SU-DHL-6 (cell line): ENCODE measurements at regions not wholly inside any gene's neighbourhood (a gene's known extent, or its start where the extent isn't known, plus 50 kb on each side); places are given as distances from the start of the nearest gene placed in this dataset.

ENCODE experiments used
- EZH2phosphoT487 ChIP-seq: fragments of 200-600 bp; sonication (generic), shearing (Covaris generic); conservative IDR thresholded peaks from 2 replicates; pipeline ENCODE4 v1.6.1; 2018; ENCODE audit warnings: mild to moderate bottlenecking, antibody characterized with exemption, low read length, moderate library complexity, mixed read lengths
- TF ChIP-seq, protein P1 (sequence below): fragments of 200-600 bp; sonication (generic); IDR thresholded peaks from one replicate; pipeline ENCODE4 v1.5.1; 2017; ENCODE audit warnings: antibody characterized with exemption, mild to moderate bottlenecking, low read length, moderate library complexity; ENCODE audit not compliant: insufficient read depth, poor library complexity, severe bottlenecking

DNA sequence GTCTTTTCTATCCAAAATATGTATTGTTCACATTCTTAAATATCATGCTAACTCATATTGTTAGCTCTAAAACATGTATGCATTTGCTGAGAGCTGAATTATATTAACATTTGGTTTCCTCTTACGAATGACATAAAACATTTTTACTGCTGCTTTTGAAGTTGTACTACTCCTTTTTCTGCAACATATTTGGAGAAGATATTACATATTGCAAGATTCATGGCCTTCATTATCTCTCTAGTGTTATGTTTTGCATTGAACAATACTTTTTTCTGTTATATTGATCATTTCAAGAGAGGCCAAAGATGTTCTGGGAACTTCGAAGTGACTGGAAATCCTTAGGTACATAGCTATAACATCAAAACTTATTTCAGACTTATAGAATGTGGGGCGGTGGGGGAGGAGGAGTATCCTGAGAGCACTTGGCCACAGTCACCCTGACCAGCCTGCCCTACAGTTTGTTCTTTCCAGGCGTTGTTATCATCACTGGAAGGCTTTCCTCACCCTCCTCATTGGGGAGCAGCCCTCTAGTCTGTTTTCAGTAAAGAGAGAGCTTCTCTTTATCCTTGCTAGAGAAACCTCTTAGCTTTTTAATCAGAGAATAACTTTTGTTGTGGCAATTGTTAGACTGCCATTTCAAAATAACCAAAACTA lies 868.6 kb downstream of the OTOL1 start:
- TF ChIP-seq, protein P1, sequence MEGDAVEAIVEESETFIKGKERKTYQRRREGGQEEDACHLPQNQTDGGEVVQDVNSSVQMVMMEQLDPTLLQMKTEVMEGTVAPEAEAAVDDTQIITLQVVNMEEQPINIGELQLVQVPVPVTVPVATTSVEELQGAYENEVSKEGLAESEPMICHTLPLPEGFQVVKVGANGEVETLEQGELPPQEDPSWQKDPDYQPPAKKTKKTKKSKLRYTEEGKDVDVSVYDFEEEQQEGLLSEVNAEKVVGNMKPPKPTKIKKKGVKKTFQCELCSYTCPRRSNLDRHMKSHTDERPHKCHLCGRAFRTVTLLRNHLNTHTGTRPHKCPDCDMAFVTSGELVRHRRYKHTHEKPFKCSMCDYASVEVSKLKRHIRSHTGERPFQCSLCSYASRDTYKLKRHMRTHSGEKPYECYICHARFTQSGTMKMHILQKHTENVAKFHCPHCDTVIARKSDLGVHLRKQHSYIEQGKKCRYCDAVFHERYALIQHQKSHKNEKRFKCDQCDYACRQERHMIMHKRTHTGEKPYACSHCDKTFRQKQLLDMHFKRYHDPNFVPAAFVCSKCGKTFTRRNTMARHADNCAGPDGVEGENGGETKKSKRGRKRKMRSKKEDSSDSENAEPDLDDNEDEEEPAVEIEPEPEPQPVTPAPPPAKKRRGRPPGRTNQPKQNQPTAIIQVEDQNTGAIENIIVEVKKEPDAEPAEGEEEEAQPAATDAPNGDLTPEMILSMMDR = no peak
- no peak for TF ChIP-seq EZH2phosphoT487
